GM19043 (cell line): ENCODE measurements at regions not wholly inside any gene's neighbourhood (a gene's known extent, or its start where the extent isn't known, plus 50 kb on each side); places are given as distances from the start of the nearest gene placed in this dataset.

Source experiments
- ATAC-seq: cut with Tn5 transposase; IDR thresholded peaks from one replicate; pipeline ENCODE4 v1.9.1; 2021; ENCODE audit warnings: low read depth; ENCODE audit not compliant: unreplicated experiment

DNA sequence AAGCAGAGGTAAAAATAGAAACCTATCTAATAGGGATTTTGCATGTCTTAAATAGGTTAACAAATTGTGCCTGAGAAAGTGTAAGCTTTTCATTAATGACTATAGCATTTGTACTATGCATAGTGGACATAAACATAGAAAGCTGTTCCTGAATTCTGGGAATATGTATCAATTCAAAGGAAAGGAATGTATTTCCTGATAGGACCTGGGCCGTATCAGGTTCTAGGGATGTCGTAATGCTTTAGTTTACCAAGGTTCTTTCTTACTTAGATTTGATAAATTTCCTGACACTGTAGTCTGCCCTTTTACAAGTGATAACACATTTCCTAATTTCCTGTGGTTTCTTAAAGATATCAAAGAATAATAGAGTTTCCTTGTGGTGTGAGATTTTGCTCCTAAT, 191.3 kb downstream of the CDH7 start:
- no peak for ATAC-seq

DNA sequence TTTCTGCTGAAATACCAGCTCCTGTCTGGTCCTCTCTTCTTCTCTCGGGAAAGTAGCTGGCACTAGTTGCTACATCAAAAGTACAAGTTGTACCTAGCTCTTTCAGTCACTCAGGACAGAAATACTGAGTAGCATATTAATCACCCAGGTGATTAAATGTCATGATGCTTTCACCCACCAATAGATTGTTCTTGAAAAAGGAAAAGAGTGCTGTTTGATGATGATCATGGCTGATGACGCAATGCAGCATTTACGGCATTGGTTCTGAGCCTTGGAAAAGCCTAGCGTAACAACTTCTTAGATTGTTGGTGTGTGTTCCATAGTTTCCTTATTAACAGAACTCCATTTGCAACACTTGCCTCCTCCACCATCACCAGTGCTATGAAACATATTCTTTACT, 190.7 kb downstream of the CDH7 start:
- ATAC-seq = no peak
